Testis (tissue), 2 donors: ENCODE measurements at regions not wholly inside any gene's neighbourhood (a gene's known extent, or its start where the extent isn't known, plus 50 kb on each side); places are given as distances from the start of the nearest gene placed in this dataset.

Source experiments
- CTCF ChIP-seq, 3 experiments: fragments of 450-650 bp in 2 of 3; fragments of 200-600 bp in 1 of 3; sonication (generic) in 1 of 3; IDR thresholded peaks; one replicate each; pipeline ENCODE4 v1.5.1; 2016 to 2019; ENCODE audit warnings: antibody characterized with exemption in 3 of 3, mild to moderate bottlenecking in 2 of 3, moderate library complexity in 1 of 3
- POLR2A ChIP-seq: fragments of 450-650 bp; IDR thresholded peaks from one replicate; pipeline ENCODE4 v1.6.1; 2017; ENCODE audit warnings: antibody characterized with exemption, mild to moderate bottlenecking, moderate library complexity

- no peak for TF ChIP-seq CTCF (IDR thresholded peaks at IDR 0.05)
- no peak for TF ChIP-seq POLR2A
These were observed 456.5 kb downstream of the EPHA7 start for GRCh38 chr6:92962846-92963245.
